ENCODE measurements at regions not wholly inside any gene's neighbourhood (a gene's known extent, or its start where the extent isn't known, plus 50 kb on each side); places are given as distances from the start of the nearest gene placed in this dataset.

- DNase-seq (ENCODE audit: low read depth): no peak
- TF ChIP-seq CTCF (conservative IDR thresholded peaks at IDR 0.05; ENCODE audit: low read depth, low read length): no peak
- H3K4me3 ChIP-seq (ENCODE audit: low read length): no peak overlapping the region
These were observed 300.2 kb downstream of the THBS2 start for GRCh38 chr6:168953461-168953860.

GRCh38 chr6:168951217-168951616 is 302.4 kb downstream of the THBS2 start:
- no peak for DNase-seq (ENCODE audit: low read depth)
- TF ChIP-seq CTCF (conservative IDR thresholded peaks at IDR 0.05; ENCODE audit: low read depth, low read length): no peak
- no peak overlapping the region for H3K4me3 ChIP-seq (ENCODE audit: low read length)

GRCh38 chr6:168950858-168951214 is 302.8 kb downstream of the THBS2 start:
- no peak for TF ChIP-seq CTCF (conservative IDR thresholded peaks at IDR 0.05; ENCODE audit: low read depth, low read length)

GRCh38 chr6:168949981-168950857 is 303.4 kb downstream of the THBS2 start:
- TF ChIP-seq CTCF (conservative IDR thresholded peaks at IDR 0.05; ENCODE audit: low read depth, low read length): no peak
- H3K4me3 ChIP-seq (ENCODE audit: low read length): no peak overlapping the region
- no peak for DNase-seq (ENCODE audit: low read depth)

More at GRCh38 chr6:168950858-168951214, 302.8 kb downstream of the THBS2 start:
- H3K4me3 ChIP-seq (ENCODE audit: low read length): no peak overlapping the region
- no peak for DNase-seq (ENCODE audit: low read depth)

- TF ChIP-seq CTCF (conservative IDR thresholded peaks at IDR 0.05; ENCODE audit: low read depth, low read length): no peak
- DNase-seq (ENCODE audit: low read depth): no peak
- H3K4me3 ChIP-seq (ENCODE audit: low read length): no peak overlapping the region
These were observed 304.6 kb downstream of the THBS2 start for GRCh38 chr6:168948990-168949531.

- no peak overlapping the region for H3K4me3 ChIP-seq (ENCODE audit: low read length)
- TF ChIP-seq CTCF (conservative IDR thresholded peaks at IDR 0.05; ENCODE audit: low read depth, low read length): no peak
- DNase-seq (ENCODE audit: low read depth): no peak
These were observed 305.6 kb downstream of the THBS2 start for GRCh38 chr6:168948002-168948401.

Measured in retinal pigment epithelial cell (primary cell).